Liver (tissue), 8 donors: ENCODE measurements at regions not wholly inside any gene's neighbourhood (a gene's known extent, or its start where the extent isn't known, plus 50 kb on each side); places are given as distances from the start of the nearest gene placed in this dataset.

Experiments
- DNase-seq: peaks from one replicate; pipeline ENCODE4 v3.0.0-alpha.2; 2017; ENCODE audit warnings: low spot score
- H3K27ac ChIP-seq, 2 donors: one replicate each; pipeline ENCODE4 v1.7.0; 2013; ENCODE audit warnings: inconsistent platforms in 2 of 2, low read length in 2 of 2, control low read depth in 1 of 2, low read depth in 1 of 2, mild to moderate bottlenecking in 1 of 2
- H3K27me3 ChIP-seq, 4 donors: one replicate each; pipeline versions ENCODE4 v1.6.1 to v1.7.0; 2013; ENCODE audit warnings: low read length in 3 of 4, inconsistent platforms in 1 of 4, mild to moderate bottlenecking in 1 of 4, moderate library complexity in 1 of 4; ENCODE audit not compliant: control insufficient read depth in 4 of 4, insufficient read depth in 4 of 4
- H3K36me3 ChIP-seq, 4 donors: one replicate each; pipeline versions ENCODE4 v1.6.1 to v1.7.0; 2013; ENCODE audit warnings: low read length in 3 of 4, mild to moderate bottlenecking in 3 of 4, low read depth in 1 of 4, moderate library complexity in 1 of 4; ENCODE audit not compliant: control insufficient read depth in 4 of 4, insufficient read depth in 3 of 4
- H3K4me1 ChIP-seq, 4 donors: one replicate each; pipeline versions ENCODE4 v1.6.1 to v1.7.0; 2013; ENCODE audit warnings: low read length in 3 of 4, mild to moderate bottlenecking in 3 of 4, moderate library complexity in 1 of 4; ENCODE audit not compliant: control insufficient read depth in 4 of 4, insufficient read depth in 4 of 4
- H3K4me3 ChIP-seq, 3 donors: one replicate each; pipeline versions ENCODE4 v1.6.1 to v1.7.0; 2013; ENCODE audit warnings: low read length in 3 of 3, control low read depth in 1 of 3, low read depth in 1 of 3, mild to moderate bottlenecking in 1 of 3
- H3K9ac ChIP-seq, 2 donors: one replicate each; pipeline ENCODE4 v1.7.0; 2013; ENCODE audit warnings: low read length in 2 of 2, mild to moderate bottlenecking in 2 of 2, moderate library complexity in 2 of 2, control low read depth in 1 of 2, low read depth in 1 of 2
- H3K9me3 ChIP-seq, 4 donors: one replicate each; pipeline versions ENCODE4 v1.6.1 to v1.7.0; 2013; ENCODE audit warnings: low read length in 3 of 4; ENCODE audit not compliant: control insufficient read depth in 4 of 4
- CTCF ChIP-seq: fragments of 150-350 bp; IDR thresholded peaks from 2 replicates; pipeline ENCODE4 v1.5.1; 2017; ENCODE audit warnings: improper control_type of control experiment, low read depth, low read length; ENCODE audit not compliant: missing input control
- EGR1 ChIP-seq, 2 donors: IDR thresholded peaks; 2 replicates each; pipeline ENCODE4 v1.6.1; 2016 to 2018; ENCODE audit warnings: antibody characterized with exemption in 2 of 2, low read depth in 2 of 2
- FOXA1 ChIP-seq: IDR thresholded peaks from 2 replicates; pipeline ENCODE4 v1.6.1; 2016; ENCODE audit warnings: antibody characterized with exemption
- FOXA2 ChIP-seq: IDR thresholded peaks from 2 replicates; pipeline ENCODE4 v1.6.1; 2016; ENCODE audit warnings: antibody characterized with exemption
- GABPA ChIP-seq, 2 donors: IDR thresholded peaks in 1 of 2; conservative IDR thresholded peaks in 1 of 2; 2 replicates each; pipeline ENCODE4 v1.6.1; 2016; ENCODE audit warnings: antibody characterized with exemption in 2 of 2, mild to moderate bottlenecking in 1 of 2, moderate library complexity in 1 of 2
- HNF4A ChIP-seq, 2 donors: conservative IDR thresholded peaks; 2 replicates each; pipeline ENCODE4 v1.6.1; 2016; ENCODE audit warnings: antibody characterized with exemption in 2 of 2, mild to moderate bottlenecking in 2 of 2
- HNF4G ChIP-seq: IDR thresholded peaks from 2 replicates; pipeline ENCODE4 v1.6.1; 2016; ENCODE audit warnings: antibody characterized with exemption
- JUND ChIP-seq, 2 donors: IDR thresholded peaks; 2 replicates each; pipeline ENCODE4 v1.6.1; 2016; ENCODE audit warnings: antibody characterized with exemption in 2 of 2
- NR2F2 ChIP-seq: IDR thresholded peaks from 2 replicates; pipeline ENCODE4 v1.6.1; 2016; ENCODE audit warnings: antibody characterized with exemption
- RAD21 ChIP-seq, 2 donors: IDR thresholded peaks; 2 replicates each; pipeline ENCODE4 v1.6.1; 2016; ENCODE audit warnings: antibody characterized with exemption in 2 of 2, mild to moderate bottlenecking in 2 of 2
- REST ChIP-seq: IDR thresholded peaks from 2 replicates; pipeline ENCODE4 v1.6.1; 2016; ENCODE audit warnings: antibody characterized with exemption, mild to moderate bottlenecking
- RXRA ChIP-seq, 2 donors: IDR thresholded peaks; 2 replicates each; pipeline ENCODE4 v1.6.1; 2017 to 2018; ENCODE audit warnings: antibody characterized with exemption in 2 of 2, mild to moderate bottlenecking in 1 of 2
- SP1 ChIP-seq: IDR thresholded peaks from 2 replicates; pipeline ENCODE4 v1.6.1; 2018; ENCODE audit warnings: antibody characterized with exemption, mild to moderate bottlenecking
- TAF1 ChIP-seq: conservative IDR thresholded peaks from 2 replicates; pipeline ENCODE4 v1.6.1; 2016; ENCODE audit warnings: antibody characterized with exemption, mild to moderate bottlenecking
- YY1 ChIP-seq: IDR thresholded peaks from 2 replicates; pipeline ENCODE4 v1.6.1; 2016; ENCODE audit warnings: antibody characterized with exemption, mild to moderate bottlenecking
- ZBTB33 ChIP-seq: IDR thresholded peaks from 2 replicates; pipeline ENCODE4 v1.6.1; 2016; ENCODE audit warnings: antibody characterized with exemption
- WGBS: extraction: QIAGEN DNeasy Blood & Tissue Kit; methylation state at CpG from one replicate; pipeline ENCODE4 v1.1.7; 2013; 5-methylcytosine and 5-hydroxymethylcytosine counted together
- TF ChIP-seq, protein P1 (sequence below): IDR thresholded peaks from 2 replicates; pipeline ENCODE4 v1.6.1; 2016; ENCODE audit warnings: antibody characterized with exemption
- TF ChIP-seq, protein P2 (sequence below): IDR thresholded peaks from 2 replicates; pipeline ENCODE4 v1.6.1; 2016; ENCODE audit warnings: antibody characterized with exemption
- donor health status: healthy.
- donor health status: healthy.
- donor health status: healthy.
- donor health status: healthy.
- donor health status: healthy.

DNA sequence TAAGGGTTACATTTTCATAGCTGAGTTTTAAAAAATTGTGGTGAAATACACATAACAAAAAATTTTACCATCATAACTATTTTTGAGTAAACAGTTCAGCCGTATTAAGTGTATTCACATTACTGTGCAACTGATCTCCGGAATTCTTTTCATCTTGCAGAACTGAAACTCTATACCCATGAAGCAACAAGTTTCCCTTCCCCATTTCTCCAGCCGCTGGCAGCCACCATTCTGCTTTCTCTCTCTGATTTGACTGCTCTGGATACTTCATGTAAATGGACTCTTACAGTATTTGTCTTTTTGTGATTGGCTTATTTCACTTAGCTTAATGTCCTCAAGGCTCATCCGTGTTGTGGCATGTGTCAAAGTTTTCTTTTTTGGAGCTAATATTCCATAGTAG lies 341.6 kb downstream of the QKI start:
- Histone ChIP-seq H3K27ac (no peak overlapping the region), H3K4me1 (no peaks in the 10 kb centered on the region), H3K4me3 (no peak overlapping the region), H3K9me3 (peaks cover 0 to 2% (median 0%) of the 10 kb centered on the region in 4 donors), H3K36me3 (no peaks in the 10 kb centered on the region), H3K9ac (no peak overlapping the region), H3K27me3 (no peaks in the 10 kb centered on the region)
- DNase-seq: no peak
- 81% methylated on average over 4 of the region's 4 CpGs for WGBS
- TF ChIP-seq RXRA (IDR thresholded peaks at IDR 0.05): no peak
- no peak for TF ChIP-seq TAF1
- no peak for TF ChIP-seq FOXA2
- TF ChIP-seq CTCF: no peak
- TF ChIP-seq EGR1 (IDR thresholded peaks at IDR 0.05; ENCODE audit: low read depth in 2 of 2): no peak
- TF ChIP-seq GABPA (IDR thresholded peaks at IDR 0.05 in 1 of 2, conservative IDR thresholded peaks at IDR 0.05 in 1 of 2): no peak
- no peak for TF ChIP-seq JUND (IDR thresholded peaks at IDR 0.05)
- TF ChIP-seq NR2F2: no peak
- TF ChIP-seq, protein P1, sequence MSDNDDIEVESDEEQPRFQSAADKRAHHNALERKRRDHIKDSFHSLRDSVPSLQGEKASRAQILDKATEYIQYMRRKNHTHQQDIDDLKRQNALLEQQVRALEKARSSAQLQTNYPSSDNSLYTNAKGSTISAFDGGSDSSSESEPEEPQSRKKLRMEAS: no peak
- TF ChIP-seq YY1: no peak
- TF ChIP-seq HNF4A (conservative IDR thresholded peaks at IDR 0.05): no peak
- TF ChIP-seq ZBTB33: no peak
- TF ChIP-seq, protein P2, sequence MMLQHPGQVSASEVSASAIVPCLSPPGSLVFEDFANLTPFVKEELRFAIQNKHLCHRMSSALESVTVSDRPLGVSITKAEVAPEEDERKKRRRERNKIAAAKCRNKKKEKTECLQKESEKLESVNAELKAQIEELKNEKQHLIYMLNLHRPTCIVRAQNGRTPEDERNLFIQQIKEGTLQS: no peak

GRCh38 chr6:163754866-163755265 lies 340.3 kb downstream of the QKI start:
- Histone ChIP-seq H3K4me3 (no peak overlapping the region), H3K27me3 (no peaks in the 10 kb centered on the region), H3K27ac (no peak overlapping the region), H3K9me3 (peaks cover 0 to 2% (median 0%) of the 10 kb centered on the region in 4 donors), H3K9ac (no peak overlapping the region), H3K36me3 (no peaks in the 10 kb centered on the region), H3K4me1 (no peaks in the 10 kb centered on the region)
- no peak for DNase-seq
- WGBS: 64% methylated on average over 5 of the region's 5 CpGs
- TF ChIP-seq JUND (IDR thresholded peaks at IDR 0.05) (no peak), EGR1 (IDR thresholded peaks at IDR 0.05; ENCODE audit: low read depth in 2 of 2) (no peak), RXRA (IDR thresholded peaks at IDR 0.05) (no peak), FOXA2 (no peak), REST (no peak), HNF4G (no peak), NR2F2 (no peak), SP1 (no peak), RAD21 (IDR thresholded peaks at IDR 0.05) (no peak), TAF1 (no peak), FOXA1 (no peak), GABPA (IDR thresholded peaks at IDR 0.05 in 1 of 2, conservative IDR thresholded peaks at IDR 0.05 in 1 of 2) (no peak), CTCF (no peak), HNF4A (conservative IDR thresholded peaks at IDR 0.05) (no peak), ZBTB33 (no peak), YY1 (no peak)
- TF ChIP-seq, protein P1: no peak
- TF ChIP-seq, protein P2: no peak
